ENCODE measurements at regions not wholly inside any gene's neighbourhood (a gene's known extent, or its start where the extent isn't known, plus 50 kb on each side); places are given as distances from the start of the nearest gene placed in this dataset.

DNA sequence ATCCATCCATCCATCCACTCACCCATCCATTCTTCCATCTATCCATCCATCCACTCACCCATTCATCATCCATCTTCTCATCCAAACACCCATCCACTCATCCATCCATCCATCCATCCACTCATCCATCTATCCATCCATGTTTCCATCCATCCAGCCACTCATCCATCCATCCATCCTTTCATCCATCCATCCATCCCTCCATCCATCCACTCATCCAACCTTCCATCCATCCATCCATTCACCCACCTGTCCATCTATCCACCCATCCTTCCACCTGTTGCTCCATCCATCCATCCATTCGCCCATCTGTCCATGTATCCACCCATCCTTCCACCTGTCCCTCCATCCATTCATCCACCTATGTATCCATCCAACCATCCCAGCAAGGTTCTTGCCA, 378.4 kb upstream of the PFKP start:
- TF ChIP-seq, protein P1, sequence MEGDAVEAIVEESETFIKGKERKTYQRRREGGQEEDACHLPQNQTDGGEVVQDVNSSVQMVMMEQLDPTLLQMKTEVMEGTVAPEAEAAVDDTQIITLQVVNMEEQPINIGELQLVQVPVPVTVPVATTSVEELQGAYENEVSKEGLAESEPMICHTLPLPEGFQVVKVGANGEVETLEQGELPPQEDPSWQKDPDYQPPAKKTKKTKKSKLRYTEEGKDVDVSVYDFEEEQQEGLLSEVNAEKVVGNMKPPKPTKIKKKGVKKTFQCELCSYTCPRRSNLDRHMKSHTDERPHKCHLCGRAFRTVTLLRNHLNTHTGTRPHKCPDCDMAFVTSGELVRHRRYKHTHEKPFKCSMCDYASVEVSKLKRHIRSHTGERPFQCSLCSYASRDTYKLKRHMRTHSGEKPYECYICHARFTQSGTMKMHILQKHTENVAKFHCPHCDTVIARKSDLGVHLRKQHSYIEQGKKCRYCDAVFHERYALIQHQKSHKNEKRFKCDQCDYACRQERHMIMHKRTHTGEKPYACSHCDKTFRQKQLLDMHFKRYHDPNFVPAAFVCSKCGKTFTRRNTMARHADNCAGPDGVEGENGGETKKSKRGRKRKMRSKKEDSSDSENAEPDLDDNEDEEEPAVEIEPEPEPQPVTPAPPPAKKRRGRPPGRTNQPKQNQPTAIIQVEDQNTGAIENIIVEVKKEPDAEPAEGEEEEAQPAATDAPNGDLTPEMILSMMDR (conservative IDR thresholded peaks at IDR 0.05; ENCODE audit: low read depth in 2 of 2), result no peak
- TF ChIP-seq EZH2 (IDR thresholded peaks at IDR 0.05; ENCODE audit: low read depth, unreplicated experiment), result no peak
- no peak for TF ChIP-seq POLR2AphosphoS5 (IDR thresholded peaks at IDR 0.05; ENCODE audit: low read depth)
- TF ChIP-seq, protein P2, sequence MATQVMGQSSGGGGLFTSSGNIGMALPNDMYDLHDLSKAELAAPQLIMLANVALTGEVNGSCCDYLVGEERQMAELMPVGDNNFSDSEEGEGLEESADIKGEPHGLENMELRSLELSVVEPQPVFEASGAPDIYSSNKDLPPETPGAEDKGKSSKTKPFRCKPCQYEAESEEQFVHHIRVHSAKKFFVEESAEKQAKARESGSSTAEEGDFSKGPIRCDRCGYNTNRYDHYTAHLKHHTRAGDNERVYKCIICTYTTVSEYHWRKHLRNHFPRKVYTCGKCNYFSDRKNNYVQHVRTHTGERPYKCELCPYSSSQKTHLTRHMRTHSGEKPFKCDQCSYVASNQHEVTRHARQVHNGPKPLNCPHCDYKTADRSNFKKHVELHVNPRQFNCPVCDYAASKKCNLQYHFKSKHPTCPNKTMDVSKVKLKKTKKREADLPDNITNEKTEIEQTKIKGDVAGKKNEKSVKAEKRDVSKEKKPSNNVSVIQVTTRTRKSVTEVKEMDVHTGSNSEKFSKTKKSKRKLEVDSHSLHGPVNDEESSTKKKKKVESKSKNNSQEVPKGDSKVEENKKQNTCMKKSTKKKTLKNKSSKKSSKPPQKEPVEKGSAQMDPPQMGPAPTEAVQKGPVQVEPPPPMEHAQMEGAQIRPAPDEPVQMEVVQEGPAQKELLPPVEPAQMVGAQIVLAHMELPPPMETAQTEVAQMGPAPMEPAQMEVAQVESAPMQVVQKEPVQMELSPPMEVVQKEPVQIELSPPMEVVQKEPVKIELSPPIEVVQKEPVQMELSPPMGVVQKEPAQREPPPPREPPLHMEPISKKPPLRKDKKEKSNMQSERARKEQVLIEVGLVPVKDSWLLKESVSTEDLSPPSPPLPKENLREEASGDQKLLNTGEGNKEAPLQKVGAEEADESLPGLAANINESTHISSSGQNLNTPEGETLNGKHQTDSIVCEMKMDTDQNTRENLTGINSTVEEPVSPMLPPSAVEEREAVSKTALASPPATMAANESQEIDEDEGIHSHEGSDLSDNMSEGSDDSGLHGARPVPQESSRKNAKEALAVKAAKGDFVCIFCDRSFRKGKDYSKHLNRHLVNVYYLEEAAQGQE (IDR thresholded peaks at IDR 0.05; ENCODE audit: unreplicated experiment), result no peak
- TF ChIP-seq ZNF331 (CRISPR knock-in tag; IDR thresholded peaks at IDR 0.05; ENCODE audit: low read depth), result no peak
- no peak for TF ChIP-seq EZH2phosphoT487 (IDR thresholded peaks at IDR 0.05; ENCODE audit: unreplicated experiment)
